Pancreas (tissue), 10 donors: ENCODE measurements at regions not wholly inside any gene's neighbourhood (a gene's known extent, or its start where the extent isn't known, plus 50 kb on each side); places are given as distances from the start of the nearest gene placed in this dataset.

ENCODE experiments used
- ATAC-seq, 4 donors: fragments of 200-7000 bp; cut with Tn5 transposase; one replicate each; pipeline versions ENCODE4 v1.8.0 to v1.9.1; 2020; ENCODE audit warnings: mild to moderate bottlenecking in 4 of 4, moderate library complexity in 4 of 4
- DNase-seq, 6 donors: peaks; one replicate each; pipeline ENCODE4 v3.0.0-alpha.2; 2020
- FAIRE-seq: peaks from 2 replicates; lab custom pipeline; 2012; peaks lifted over from hg19 to GRCh38; lab: Jason Lieb, UNC
- H3K27ac ChIP-seq, 4 donors: fragments of 200-600 bp; sonication (generic); 1 replicate in 3 of 4; 2 replicates in 1 of 4; pipeline versions ENCODE4 v1.5.0 to v1.8.0; 2020
- H3K27me3 ChIP-seq, 4 donors: fragments of 200-600 bp; one replicate each; pipeline ENCODE4 v1.8.0; 2021
- H3K36me3 ChIP-seq, 3 donors: fragments of 200-600 bp; sonication (generic) in 1 of 3; one replicate each; pipeline versions ENCODE4 v1.5.0 to v1.8.0; 2020 to 2021
- H3K4me1 ChIP-seq, 3 donors: fragments of 200-600 bp; one replicate each; pipeline ENCODE4 v1.8.0; 2021
- H3K4me3 ChIP-seq, 4 donors: fragments of 200-600 bp; sonication (generic) in 2 of 4; one replicate each; pipeline versions ENCODE4 v1.5.0 to v1.8.0; 2020 to 2021
- H3K9me3 ChIP-seq, 4 donors: fragments of 200-600 bp; one replicate each; pipeline ENCODE4 v1.8.0; 2021
- WGBS, 2 donors: extraction: QIAGEN DNeasy Blood & Tissue Kit; methylation state at CpG; one replicate each; pipeline ENCODE4 v1.1.7; 2013; 5-methylcytosine and 5-hydroxymethylcytosine counted together
- intact Hi-C, 3 donors: fragments of 100-400 bp; cut with DNase I; formaldehyde crosslinking; loops; one replicate each; pipeline versions ENCODE4 v1.11.1 to v1.14.2; 2022
- TF ChIP-seq, protein P1 (sequence below), 4 donors: fragments of 200-600 bp; sonication (generic) in 3 of 4; IDR thresholded peaks; one replicate each; pipeline versions ENCODE4 v1.5.0 to v1.8.0; 2021; ENCODE audit warnings: antibody characterized with exemption in 4 of 4
- donor health status: healthy with polysubstance abuse.
- donor health status: DM: no; HTN: no; CAD: no; lungs with moderate emphysema.
- donor health status: DM: no; HTN: no; CAD: no.
- donor health status: control.
- donor health status: control.
- donor health status: Bipolar disorder and iron deficiency.
- donor health status: DM: yes; HTN: yes; CAD: no.
- donor health status: DM: no; HTN: no; CAD: no.
- donor health status: DM: no; HTN: no; CAD: no.
- donor health status: DM: yes; HTN: yes; CAD: no.

DNA sequence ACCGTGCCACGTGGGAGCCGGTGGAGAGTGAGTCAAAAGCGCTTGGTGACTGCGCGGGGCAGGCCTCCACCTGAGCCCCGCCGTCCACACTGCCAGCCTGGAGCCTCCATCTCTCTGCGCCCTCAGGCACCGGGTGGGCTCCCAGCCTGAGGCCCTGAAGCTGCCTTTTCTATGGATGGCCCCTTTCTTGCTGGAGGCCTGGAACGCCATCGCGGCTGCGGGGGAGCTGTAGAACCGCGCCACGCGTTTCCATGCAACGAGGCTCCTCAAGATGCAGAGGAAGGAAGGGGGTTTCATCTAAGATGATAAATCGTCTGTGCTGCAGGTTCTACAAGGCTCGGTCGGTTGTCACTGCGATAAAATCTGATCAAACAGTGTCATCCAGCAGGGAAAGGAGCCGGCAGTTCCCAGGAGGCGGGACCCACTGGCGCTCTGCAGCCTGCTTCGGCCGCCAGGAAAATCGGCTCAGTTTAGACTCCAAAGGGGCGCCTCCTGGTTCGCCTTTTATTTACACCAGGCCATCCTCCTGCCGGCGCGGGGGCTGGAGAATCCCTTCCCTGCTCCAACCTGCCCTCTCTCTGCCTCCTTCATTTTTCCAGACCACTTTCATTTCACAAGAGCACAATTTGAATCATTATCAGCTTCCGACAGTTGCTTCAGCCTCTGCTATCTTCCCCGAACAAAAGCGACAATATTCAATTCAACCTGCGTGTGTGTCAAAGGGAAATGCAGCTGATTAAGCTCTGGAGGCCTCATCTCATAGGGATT is 624.4 kb downstream of the BRD1 start:
- Histone ChIP-seq H3K4me1 (no peaks in the 10 kb centered on the region), H3K9me3 (no peaks in the 10 kb centered on the region), H3K27me3 (peaks cover 0 to 5% (median 1%) of the 10 kb centered on the region in 4 donors), H3K27ac (no peak overlapping the region), H3K36me3 (no peaks in the 10 kb centered on the region), H3K4me3 (no peak overlapping the region)
- intact Hi-C loops = no loop called here
- 60 to 67% methylated on average over 37 to 38 of the region's 38 CpGs for WGBS, 2 donors
- TF ChIP-seq, protein P1, sequence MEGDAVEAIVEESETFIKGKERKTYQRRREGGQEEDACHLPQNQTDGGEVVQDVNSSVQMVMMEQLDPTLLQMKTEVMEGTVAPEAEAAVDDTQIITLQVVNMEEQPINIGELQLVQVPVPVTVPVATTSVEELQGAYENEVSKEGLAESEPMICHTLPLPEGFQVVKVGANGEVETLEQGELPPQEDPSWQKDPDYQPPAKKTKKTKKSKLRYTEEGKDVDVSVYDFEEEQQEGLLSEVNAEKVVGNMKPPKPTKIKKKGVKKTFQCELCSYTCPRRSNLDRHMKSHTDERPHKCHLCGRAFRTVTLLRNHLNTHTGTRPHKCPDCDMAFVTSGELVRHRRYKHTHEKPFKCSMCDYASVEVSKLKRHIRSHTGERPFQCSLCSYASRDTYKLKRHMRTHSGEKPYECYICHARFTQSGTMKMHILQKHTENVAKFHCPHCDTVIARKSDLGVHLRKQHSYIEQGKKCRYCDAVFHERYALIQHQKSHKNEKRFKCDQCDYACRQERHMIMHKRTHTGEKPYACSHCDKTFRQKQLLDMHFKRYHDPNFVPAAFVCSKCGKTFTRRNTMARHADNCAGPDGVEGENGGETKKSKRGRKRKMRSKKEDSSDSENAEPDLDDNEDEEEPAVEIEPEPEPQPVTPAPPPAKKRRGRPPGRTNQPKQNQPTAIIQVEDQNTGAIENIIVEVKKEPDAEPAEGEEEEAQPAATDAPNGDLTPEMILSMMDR (IDR thresholded peaks at IDR 0.05) = no peak
- no peak for ATAC-seq
- no peak for FAIRE-seq
- peak in 2 of 6 donors; percentile 28 to 36 for DNase-seq

DNA sequence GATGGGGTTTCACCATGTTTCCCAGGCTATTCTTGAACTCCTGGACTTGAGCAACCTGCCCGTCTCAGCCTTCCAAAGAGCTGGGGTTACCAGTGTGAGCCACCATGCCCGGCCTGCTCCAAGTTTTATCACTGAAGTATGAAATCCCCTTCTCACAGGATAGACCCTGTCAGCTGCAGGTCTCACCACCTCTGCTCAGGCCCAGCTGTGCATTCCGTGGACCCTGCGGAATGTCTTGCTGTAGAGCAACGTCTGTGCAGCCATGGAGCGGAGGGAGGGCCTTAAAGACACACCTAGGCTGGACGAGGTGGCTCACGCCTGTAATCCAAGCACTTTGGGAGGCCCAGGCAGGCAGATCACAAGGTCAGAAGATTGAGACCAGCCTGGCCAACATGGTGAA is 625.4 kb downstream of the BRD1 start:
- FAIRE-seq (no peak), DNase-seq (peak in 2 of 6 donors; percentile 18 to 41)
- TF ChIP-seq, protein P1 (IDR thresholded peaks at IDR 0.05) = no peak

GRCh38 chr22:49201046-49201970 is 626.4 kb downstream of the BRD1 start:
- WGBS, 2 donors = 71 to 83% methylated on average over 22 of the region's 22 CpGs
- no peaks in the 10 kb centered on the region for H3K9me3 ChIP-seq
- TF ChIP-seq, protein P1 (IDR thresholded peaks at IDR 0.05) = no peak
- H3K27me3 ChIP-seq = peaks cover 0 to 5% (median 1%) of the 10 kb centered on the region in 4 donors
- intact Hi-C loops = no loop called here
- H3K4me1 ChIP-seq = no peaks in the 10 kb centered on the region
- ATAC-seq (no peak), FAIRE-seq (no peak), DNase-seq (peak in 2 of 6 donors; percentile 24 to 34)
- no peak overlapping the region for H3K27ac ChIP-seq
- no peak overlapping the region for H3K4me3 ChIP-seq
- no peaks in the 10 kb centered on the region for H3K36me3 ChIP-seq

More for the DNA sequence above, 625.4 kb downstream of the BRD1 start:
- Histone ChIP-seq H3K4me1 (no peaks in the 10 kb centered on the region), H3K9me3 (no peaks in the 10 kb centered on the region), H3K27ac (no peak overlapping the region), H3K4me3 (no peak overlapping the region), H3K36me3 (no peaks in the 10 kb centered on the region), H3K27me3 (peaks cover 0 to 5% (median 1%) of the 10 kb centered on the region in 4 donors)
- WGBS, 2 donors = 62 to 76% methylated on average over 8 of the region's 8 CpGs
- intact Hi-C loops = no loop called here
- no peak for ATAC-seq

DNA sequence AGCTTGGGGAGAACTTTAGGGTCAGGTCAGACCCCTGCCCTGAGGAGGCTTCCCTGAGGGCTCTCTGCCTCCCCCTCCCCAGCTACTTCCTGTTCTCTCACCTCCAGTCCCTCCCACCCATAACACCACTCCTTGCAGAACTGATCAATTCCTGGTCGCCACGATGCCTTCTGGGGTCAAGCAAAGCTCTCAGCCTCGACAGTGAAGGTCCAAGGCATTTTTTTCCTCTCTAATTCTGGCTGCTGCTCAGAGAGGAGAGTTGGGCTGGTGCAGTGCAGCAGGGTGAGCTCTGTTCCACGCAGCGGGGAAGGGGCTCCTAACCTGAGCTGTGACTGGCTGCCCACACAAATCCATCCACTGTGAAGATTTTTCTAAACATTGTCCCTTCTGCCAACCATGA is 628.4 kb downstream of the BRD1 start:
- Histone ChIP-seq H3K4me3 (no peak overlapping the region), H3K4me1 (no peaks in the 10 kb centered on the region), H3K27me3 (peaks cover 0 to 5% (median 1%) of the 10 kb centered on the region in 4 donors), H3K9me3 (no peaks in the 10 kb centered on the region), H3K27ac (no peak overlapping the region), H3K36me3 (no peaks in the 10 kb centered on the region)
- TF ChIP-seq, protein P1 (IDR thresholded peaks at IDR 0.05) = no peak
- intact Hi-C loops = no loop called here
- no peak for FAIRE-seq
- no peak for ATAC-seq
- WGBS, 2 donors = 48 to 53% methylated on average over 5 of the region's 5 CpGs
- DNase-seq = peak in 3 of 6 donors; percentile 1 to 18 (median 17)
